Esophagus squamous epithelium (tissue), 5 donors: ENCODE measurements at regions not wholly inside any gene's neighbourhood (a gene's known extent, or its start where the extent isn't known, plus 50 kb on each side); places are given as distances from the start of the nearest gene placed in this dataset.

ENCODE experiments used
- DNase-seq: peaks from one replicate; lab custom pipeline; 2025; lab: John Stamatoyannopoulos, UW
- H3K27ac ChIP-seq, 4 donors: fragments of 200-600 bp; sonication (generic); one replicate each; pipeline ENCODE4 v1.5.1; 2016 to 2019; ENCODE audit warnings: mild to moderate bottlenecking in 1 of 4
- H3K27me3 ChIP-seq, 4 donors: fragments of 200-600 bp; sonication (generic); 1 replicate in 3 of 4; 2 replicates in 1 of 4; pipeline versions ENCODE4 v1.5.1 to v1.6.0; 2017 to 2021; ENCODE audit warnings: antibody characterized with exemption in 1 of 4
- H3K36me3 ChIP-seq, 3 donors: fragments of 200-600 bp; sonication (generic); one replicate each; pipeline ENCODE4 v1.5.1; 2016 to 2019
- H3K4me1 ChIP-seq, 3 donors: fragments of 200-600 bp; sonication (generic); one replicate each; pipeline ENCODE4 v1.5.1; 2017 to 2019
- H3K4me3 ChIP-seq, 4 donors: fragments of 200-600 bp; sonication (generic); 1 replicate in 3 of 4; 2 replicates in 1 of 4; pipeline ENCODE4 v1.5.1; 2016 to 2019; ENCODE audit warnings: mild to moderate bottlenecking in 2 of 4, moderate library complexity in 1 of 4
- H3K9me3 ChIP-seq, 3 donors: fragments of 200-600 bp; sonication (generic); one replicate each; pipeline ENCODE4 v1.5.1; 2016 to 2019
- POLR2A ChIP-seq, 4 donors: fragments of 450-650 bp; IDR thresholded peaks; one replicate each; pipeline ENCODE4 v1.6.1; 2017; ENCODE audit warnings: antibody characterized with exemption in 4 of 4, mild to moderate bottlenecking in 4 of 4, moderate library complexity in 3 of 4
- WGBS, 2 donors: methylation state at CpG; one replicate each; pipeline ENCODE4 v1.1.5; 2018; 5-methylcytosine and 5-hydroxymethylcytosine counted together
- intact Hi-C: fragments of 100-400 bp; cut with DNase I; formaldehyde crosslinking; loops from one replicate; pipeline ENCODE4 v1.15.0; 2022
- TF ChIP-seq, protein P1 (sequence below), 6 experiments: fragments of 450-650 bp in 4 of 6; fragments of 200-600 bp in 2 of 6; sonication (generic) in 2 of 6; IDR thresholded peaks; one replicate each; pipeline ENCODE4 v1.5.1; 2016 to 2019; ENCODE audit warnings: antibody characterized with exemption in 6 of 6, mild to moderate bottlenecking in 4 of 6, moderate library complexity in 4 of 6
- donor health status: DM: yes; HTN: yes; CAD: no.

DNA sequence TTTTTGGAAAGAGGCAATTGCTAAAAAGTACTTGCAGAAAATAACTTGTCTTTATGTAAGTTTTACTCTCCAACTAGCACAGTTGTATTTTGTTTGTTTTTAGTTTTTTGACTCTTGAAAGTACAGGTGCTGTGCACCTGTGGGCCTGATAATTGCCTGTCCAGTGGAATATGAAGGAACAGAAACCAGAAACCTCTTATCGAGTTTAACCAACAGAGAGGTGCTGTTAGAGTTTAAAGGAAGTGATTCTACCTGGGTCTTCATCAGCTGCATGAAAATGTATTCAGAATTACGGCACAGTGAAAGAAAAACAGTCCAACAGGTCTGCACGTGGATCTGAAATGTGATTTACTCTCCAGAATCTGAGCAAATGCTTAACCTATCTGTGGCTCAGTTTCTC is 326.6 kb upstream of the POM121L12 start:
- intact Hi-C loops, result no loop called here
- no peaks in the 10 kb centered on the region for H3K27me3 ChIP-seq
- H3K4me3 ChIP-seq, result no peak overlapping the region
- H3K27ac ChIP-seq, result no peak overlapping the region
- no peak for DNase-seq
- H3K36me3 ChIP-seq, result no peaks in the 10 kb centered on the region
- H3K4me1 ChIP-seq, result no peaks in the 10 kb centered on the region
- WGBS, 2 donors, result 53% methylated on average over 3 of the region's 3 CpGs
- H3K9me3 ChIP-seq, result peaks cover 0 to 9% (median 0%) of the 10 kb centered on the region in 3 donors
- no peak for TF ChIP-seq POLR2A (IDR thresholded peaks at IDR 0.05)
- TF ChIP-seq, protein P1, sequence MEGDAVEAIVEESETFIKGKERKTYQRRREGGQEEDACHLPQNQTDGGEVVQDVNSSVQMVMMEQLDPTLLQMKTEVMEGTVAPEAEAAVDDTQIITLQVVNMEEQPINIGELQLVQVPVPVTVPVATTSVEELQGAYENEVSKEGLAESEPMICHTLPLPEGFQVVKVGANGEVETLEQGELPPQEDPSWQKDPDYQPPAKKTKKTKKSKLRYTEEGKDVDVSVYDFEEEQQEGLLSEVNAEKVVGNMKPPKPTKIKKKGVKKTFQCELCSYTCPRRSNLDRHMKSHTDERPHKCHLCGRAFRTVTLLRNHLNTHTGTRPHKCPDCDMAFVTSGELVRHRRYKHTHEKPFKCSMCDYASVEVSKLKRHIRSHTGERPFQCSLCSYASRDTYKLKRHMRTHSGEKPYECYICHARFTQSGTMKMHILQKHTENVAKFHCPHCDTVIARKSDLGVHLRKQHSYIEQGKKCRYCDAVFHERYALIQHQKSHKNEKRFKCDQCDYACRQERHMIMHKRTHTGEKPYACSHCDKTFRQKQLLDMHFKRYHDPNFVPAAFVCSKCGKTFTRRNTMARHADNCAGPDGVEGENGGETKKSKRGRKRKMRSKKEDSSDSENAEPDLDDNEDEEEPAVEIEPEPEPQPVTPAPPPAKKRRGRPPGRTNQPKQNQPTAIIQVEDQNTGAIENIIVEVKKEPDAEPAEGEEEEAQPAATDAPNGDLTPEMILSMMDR (IDR thresholded peaks at IDR 0.05), result no peak

DNA sequence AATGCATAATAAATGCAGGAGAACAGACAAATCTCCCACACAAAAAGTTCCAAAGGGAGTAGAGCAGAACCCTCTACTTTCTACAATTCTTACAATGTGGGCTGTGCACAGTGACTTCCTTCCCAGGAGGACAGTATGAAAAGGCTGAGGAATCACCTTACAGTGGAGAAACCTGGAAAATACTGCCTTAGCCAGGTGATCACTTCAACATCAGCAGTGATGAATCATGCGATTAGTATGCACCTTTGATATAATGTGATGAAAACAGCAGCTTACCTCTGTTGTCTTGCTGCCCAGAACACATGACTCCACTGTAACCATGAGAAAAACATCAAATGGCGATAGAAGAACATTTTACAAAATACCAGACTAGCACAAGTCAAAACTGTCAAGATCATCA is 329.7 kb upstream of the POM121L12 start:
- no peak overlapping the region for H3K27ac ChIP-seq
- TF ChIP-seq, protein P1 (IDR thresholded peaks at IDR 0.05), result no peak
- no peak for TF ChIP-seq POLR2A (IDR thresholded peaks at IDR 0.05)
- no peaks in the 10 kb centered on the region for H3K36me3 ChIP-seq
- no peaks in the 10 kb centered on the region for H3K27me3 ChIP-seq
- H3K4me1 ChIP-seq, result no peaks in the 10 kb centered on the region
- WGBS, 2 donors, result 75 to 92% methylated on average over 2 of the region's 2 CpGs
- no peak for DNase-seq
- H3K4me3 ChIP-seq, result no peak overlapping the region
- no peaks in the 10 kb centered on the region for H3K9me3 ChIP-seq
- intact Hi-C loops, result no loop called here

DNA sequence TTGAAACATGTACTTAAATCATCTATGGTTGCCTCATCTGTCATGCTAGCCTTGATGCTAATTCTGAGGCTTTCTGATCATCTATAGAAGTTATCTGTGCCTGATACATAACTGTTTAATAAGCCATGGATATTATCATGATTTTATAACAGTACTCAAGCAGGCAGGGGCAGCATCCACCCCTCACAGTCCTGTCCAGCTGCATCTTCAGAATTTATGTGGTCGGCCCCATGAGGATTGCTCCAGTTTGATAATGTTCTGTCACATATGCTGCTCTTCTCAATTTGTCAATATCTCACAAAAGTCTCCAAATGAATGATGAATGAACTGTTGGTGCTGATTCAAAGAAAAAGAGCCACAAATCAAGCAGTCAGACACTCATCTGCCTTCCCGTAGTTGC is 335.1 kb upstream of the POM121L12 start:
- TF ChIP-seq POLR2A (IDR thresholded peaks at IDR 0.05), result no peak
- TF ChIP-seq, protein P1 (IDR thresholded peaks at IDR 0.05), result no peak
- Histone ChIP-seq H3K4me1 (no peaks in the 10 kb centered on the region), H3K27me3 (no peaks in the 10 kb centered on the region), H3K4me3 (no peak overlapping the region), H3K27ac (no peak overlapping the region), H3K36me3 (no peaks in the 10 kb centered on the region), H3K9me3 (no peaks in the 10 kb centered on the region)
- intact Hi-C loops, result no loop called here
- no peak for DNase-seq
- WGBS, 2 donors, result 61 to 66% methylated on average over 2 of the region's 2 CpGs

DNA sequence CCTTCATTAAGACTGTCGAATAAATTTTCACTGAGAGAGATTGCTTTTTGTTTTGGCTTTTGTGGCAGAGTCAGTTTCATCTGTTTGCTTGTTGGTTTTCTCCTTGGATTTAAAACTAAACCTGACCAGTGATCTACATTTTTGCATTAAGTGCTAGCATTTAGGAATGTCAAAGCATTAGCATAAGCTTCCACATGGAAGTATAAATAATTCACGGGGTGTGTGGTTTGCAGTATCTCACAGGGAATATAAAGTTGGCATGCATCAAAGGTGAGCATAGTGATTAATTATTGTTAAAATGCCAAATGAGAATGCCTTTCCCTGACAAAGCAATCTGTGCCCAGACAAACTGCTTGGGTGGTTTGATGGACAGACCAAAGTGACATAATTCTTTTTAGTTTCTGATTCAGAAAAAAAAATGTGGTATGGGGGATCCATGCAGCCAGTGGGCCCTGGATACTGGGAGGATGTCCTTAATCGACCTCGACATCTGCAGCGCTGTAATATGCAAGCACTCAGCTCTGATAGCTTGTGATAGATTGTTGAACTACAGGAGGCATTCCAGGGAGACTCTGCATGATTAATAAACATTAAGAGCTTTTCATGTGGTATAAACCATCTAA is 339.3 kb upstream of the POM121L12 start:
- H3K9me3 ChIP-seq, result no peaks in the 10 kb centered on the region
- TF ChIP-seq, protein P1 (IDR thresholded peaks at IDR 0.05), result no peak
- no peak for TF ChIP-seq POLR2A (IDR thresholded peaks at IDR 0.05)
- H3K4me3 ChIP-seq, result no peak overlapping the region
- intact Hi-C loops, result no loop called here
- H3K4me1 ChIP-seq, result no peaks in the 10 kb centered on the region
- 24 to 25% methylated on average over 5 of the region's 5 CpGs for WGBS, 2 donors
- no peaks in the 10 kb centered on the region for H3K27me3 ChIP-seq
- no peaks in the 10 kb centered on the region for H3K36me3 ChIP-seq
- H3K27ac ChIP-seq, result no peak overlapping the region
- DNase-seq, result no peak

DNA sequence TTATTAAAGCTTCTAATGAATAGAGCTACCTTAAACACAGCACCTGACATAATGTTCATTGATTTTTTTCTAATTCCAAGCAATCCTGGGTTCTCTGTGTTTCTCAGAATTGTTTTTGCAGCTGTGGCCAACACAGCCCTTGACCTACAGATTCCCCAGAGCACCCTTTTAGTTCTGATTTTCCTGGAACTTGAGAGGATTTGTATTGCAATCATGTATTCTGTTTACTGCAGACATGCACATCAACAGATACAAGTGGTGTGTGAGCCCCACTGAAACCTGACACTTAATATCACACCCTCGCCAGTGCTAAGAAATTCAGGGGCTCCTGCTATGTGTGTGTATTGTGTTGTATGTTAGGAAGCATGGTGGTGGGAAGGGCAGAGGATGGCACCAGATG is 344.2 kb upstream of the POM121L12 start:
- H3K4me1 ChIP-seq, result no peaks in the 10 kb centered on the region
- 60 to 86% methylated on average over 1 of the region's 1 CpG for WGBS, 2 donors
- intact Hi-C loops, result no loop called here
- no peaks in the 10 kb centered on the region for H3K9me3 ChIP-seq
- no peaks in the 10 kb centered on the region for H3K27me3 ChIP-seq
- no peak for DNase-seq
- no peaks in the 10 kb centered on the region for H3K36me3 ChIP-seq
- H3K27ac ChIP-seq, result no peak overlapping the region
- no peak overlapping the region for H3K4me3 ChIP-seq
- TF ChIP-seq, protein P1 (IDR thresholded peaks at IDR 0.05), result no peak
- TF ChIP-seq POLR2A (IDR thresholded peaks at IDR 0.05), result no peak
